Dermis blood vessel endothelial cell (primary cell): ENCODE measurements at regions not wholly inside any gene's neighbourhood (a gene's known extent, or its start where the extent isn't known, plus 50 kb on each side); places are given as distances from the start of the nearest gene placed in this dataset.
A peak's percentile ranks its signal among the peaks of the same experiment; 100 is the strongest.

Experiments used
- DNase-seq: peaks from one replicate; pipeline ENCODE4 v3.0.0; 2010

DNA sequence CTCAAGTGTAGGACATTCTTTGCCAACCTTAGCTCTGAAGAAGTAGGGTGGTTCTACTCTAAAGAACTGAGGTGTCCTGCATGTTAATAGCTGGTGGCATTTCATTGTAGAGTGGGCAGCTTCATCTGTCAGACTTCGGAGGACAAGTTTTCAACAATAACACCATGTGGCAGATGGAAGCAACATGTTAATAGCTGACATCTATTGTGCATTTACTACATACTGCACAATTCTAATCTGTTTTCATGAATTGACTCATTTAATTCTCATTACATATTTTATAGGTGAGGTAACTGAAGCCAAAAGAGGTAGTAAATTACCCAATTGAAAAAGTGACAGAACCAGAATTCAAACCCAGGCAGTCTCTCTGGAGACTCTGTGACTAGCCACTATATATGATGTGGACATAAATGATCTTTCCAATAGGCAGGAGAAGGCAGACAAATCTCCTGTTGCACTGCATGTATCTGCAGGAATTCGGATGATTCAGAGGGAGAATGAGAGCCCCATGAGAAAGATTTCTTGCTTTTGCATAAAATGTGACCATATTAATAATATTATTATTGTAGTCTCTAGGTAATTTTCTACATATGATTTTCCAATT, 137.2 kb upstream of the E2F7 start:
- DNase-seq, result no peak

DNA sequence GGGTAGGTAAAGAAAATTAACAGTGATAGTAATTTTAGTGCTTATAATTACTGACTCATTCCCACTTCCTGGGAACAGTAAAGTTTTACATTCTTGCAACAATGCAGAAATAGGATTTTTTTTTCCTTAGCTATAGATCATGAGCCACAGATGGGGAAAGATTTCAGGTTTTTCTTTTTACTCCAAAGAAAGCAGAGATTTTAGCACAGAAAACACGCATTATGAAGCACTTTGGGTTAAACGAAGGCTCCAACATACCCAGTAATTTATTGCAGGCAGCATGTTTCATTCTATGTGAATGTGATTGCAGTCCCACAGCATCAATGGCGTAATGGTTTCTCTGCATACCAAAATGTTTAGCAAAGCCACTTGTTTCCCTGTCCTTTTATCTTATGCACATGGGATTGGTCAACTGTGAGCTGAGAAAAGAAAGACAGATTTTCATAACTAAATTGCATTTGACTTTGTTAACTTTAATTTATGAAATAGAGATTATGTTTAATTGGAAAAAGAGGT, 124.6 kb upstream of the E2F7 start:
- DNase-seq, result no peak

GRCh38 chr12:77189458-77189857, 124.1 kb upstream of the E2F7 start:
- DNase-seq, result no peak

DNA sequence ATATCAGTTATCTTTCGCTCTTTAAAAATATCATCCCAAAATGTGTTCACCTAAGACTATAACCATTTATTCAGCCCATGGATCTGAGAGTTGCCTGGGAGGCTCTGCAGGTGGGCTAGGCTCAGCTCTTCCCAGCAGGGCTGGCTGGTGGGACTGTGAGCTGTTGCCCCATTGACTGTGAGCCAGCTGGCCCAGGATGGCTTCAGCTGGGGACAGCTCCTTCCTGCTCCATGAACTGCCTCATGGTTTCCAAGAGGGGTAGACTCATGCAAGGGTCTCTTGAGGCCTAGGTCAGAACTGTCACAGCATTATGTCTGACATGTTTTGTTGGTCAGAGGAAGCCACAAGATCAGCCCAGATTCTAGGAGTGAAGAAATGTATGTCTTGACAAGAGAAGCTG, 114.1 kb upstream of the E2F7 start:
- no peak for DNase-seq

- DNase-seq, result no peak
Measured at GRCh38 chr12:77167801-77168200, 102.4 kb upstream of the E2F7 start.

DNA sequence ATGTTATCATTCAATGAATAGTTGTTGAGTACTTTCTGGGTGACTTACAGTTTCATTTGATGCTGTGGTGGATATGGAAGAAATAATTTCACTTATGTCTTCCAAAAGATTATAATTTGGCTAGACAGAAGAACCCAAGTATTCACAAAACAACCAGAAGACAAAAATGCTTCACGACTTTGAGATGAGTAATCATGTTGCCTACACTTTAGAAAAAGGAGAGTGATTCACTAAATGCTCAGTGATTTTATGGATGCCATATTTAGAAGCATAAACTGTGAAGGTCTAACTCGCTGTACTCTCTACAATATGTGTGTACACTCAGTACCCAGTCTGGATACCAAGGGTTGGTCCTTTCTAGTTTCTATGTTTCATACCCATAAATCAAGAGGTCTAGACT, 101.3 kb upstream of the E2F7 start:
- no peak for DNase-seq

GRCh38 chr12:77163074-77164038, 98.0 kb upstream of the E2F7 start:
- DNase-seq, result no peak

- no peak for DNase-seq
Measured at GRCh38 chr12:77161944-77162343, 96.6 kb upstream of the E2F7 start.

GRCh38 chr12:77160931-77161330, 95.6 kb upstream of the E2F7 start:
- no peak for DNase-seq

DNA sequence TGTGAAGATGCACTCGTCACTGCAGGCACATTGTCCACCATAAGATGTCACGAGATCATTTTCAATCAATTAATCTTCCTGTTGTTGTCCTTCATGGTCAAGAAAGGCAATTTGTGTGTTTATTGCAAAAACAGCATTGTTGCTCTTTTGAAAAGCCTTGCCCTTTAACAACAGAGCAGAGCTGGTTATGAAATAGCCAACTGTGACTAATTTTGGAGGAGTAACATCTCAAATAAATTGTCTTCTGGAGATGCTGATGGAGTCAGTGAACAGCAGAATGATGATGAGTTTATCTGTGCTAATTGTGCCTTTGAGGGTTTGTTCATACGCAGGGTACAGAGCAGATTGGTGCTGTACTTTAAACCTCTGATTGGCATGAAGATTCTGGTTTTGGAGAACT, 88.3 kb upstream of the E2F7 start:
- no peak for DNase-seq

DNA sequence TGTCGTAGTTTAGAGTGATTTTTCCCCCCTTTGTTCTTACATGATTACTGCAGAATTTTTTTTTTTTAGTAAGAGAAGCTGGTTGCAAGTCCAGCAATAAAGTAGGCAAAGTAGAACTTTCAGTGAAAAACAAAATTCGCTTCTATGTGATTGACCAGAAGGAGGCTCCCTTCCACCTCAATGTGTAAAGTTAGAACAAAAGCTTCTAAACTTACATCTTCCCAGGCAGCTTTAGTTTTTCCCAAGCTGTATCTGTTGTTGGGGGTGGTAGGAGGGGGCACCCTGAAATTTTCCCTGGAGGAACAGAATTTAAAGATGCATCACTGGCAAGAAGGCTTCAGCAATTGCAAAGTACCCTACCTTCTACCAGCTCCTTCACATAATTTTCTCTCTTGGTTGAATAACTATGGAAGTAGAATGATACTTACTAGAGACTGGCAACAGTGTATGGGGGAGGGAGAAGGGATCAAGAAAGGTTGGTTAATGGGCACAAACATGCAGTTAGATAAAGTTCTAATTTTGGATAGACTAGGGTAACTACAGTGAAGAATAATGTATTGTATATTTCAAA, 87.3 kb upstream of the E2F7 start:
- peak; percentile 68 for DNase-seq

GRCh38 chr12:77151030-77151429, 85.7 kb upstream of the E2F7 start:
- DNase-seq, result no peak

- DNase-seq, result peak; percentile 75
Measured at GRCh38 chr12:77133566-77133965, 68.2 kb upstream of the E2F7 start.

DNA sequence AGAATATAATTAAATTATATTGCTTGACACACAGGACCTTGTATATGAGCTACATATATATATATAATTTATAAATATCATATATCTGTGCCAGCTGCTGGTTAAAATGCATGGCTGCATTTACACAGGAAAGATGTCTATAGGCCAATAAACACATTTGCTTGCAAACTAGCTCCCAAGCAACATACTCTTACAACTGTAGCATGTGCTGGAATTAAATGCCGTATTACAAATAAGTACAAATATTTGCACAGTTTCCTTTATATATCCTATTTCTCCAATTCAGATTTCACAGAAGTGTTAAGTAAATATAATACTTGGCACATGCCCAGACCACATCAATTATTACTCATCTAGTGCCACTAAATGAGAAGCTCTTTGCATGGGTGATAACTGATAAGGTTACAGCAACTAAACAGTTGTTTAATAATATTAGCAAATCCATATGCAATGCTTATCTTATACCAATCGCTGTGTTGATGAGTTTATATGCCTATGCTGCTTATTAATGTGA, 66.7 kb upstream of the E2F7 start:
- no peak for DNase-seq

GRCh38 chr12:77130193-77130592, 64.8 kb upstream of the E2F7 start:
- no peak for DNase-seq

GRCh38 chr12:77124767-77125166, 59.4 kb upstream of the E2F7 start:
- no peak for DNase-seq

GRCh38 chr12:77122661-77123060, 57.3 kb upstream of the E2F7 start:
- DNase-seq, result no peak

DNA sequence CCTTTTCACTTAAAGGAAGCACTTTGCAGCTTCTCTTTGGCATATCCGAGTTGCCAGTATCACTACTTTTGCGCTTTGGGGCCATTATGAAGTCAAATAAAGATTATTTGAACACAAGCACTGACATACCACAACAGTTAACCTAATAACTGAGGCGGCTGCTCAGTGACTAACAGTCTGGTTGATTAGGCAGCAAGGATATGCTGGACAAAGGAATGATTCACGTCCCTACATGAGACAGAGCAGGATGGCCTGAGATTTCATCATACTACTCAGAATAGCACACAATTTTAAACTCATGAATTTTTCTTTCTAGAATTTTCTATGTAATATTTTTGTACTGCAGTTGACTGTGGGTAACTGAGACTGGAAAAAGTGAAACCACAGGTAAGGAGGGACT, 56.9 kb upstream of the E2F7 start:
- peak; percentile 92 for DNase-seq

GRCh38 chr12:77120156-77121085, 55.1 kb upstream of the E2F7 start:
- peak; percentile 85 for DNase-seq

DNA sequence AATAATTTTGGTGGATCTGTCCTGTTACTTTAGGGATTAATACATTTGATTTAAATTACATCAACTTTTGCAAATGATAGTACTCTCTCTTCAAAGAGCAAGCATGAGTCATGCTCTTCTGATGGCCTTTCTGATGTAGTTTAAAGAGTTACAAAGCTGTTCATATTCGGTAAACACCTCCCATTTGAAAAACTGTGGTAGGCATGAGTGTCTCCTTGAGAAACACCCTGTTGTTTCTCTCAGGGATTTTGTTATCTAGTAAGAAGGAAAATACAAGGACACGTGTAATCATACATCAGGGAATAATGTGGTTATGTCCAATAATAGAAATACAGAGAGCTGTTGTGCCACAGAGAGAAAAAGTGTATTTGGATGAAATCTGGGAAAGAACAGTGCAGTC, 53.3 kb upstream of the E2F7 start:
- peak; percentile 7 for DNase-seq

GRCh38 chr12:77116277-77116676, 50.9 kb upstream of the E2F7 start:
- DNase-seq, result peak; percentile 32

- no peak for DNase-seq
Measured at GRCh38 chr12:77115471-77115870, 50.1 kb upstream of the E2F7 start.
